Activated T-cell treated with anti-CD3 and anti-CD28 coated beads, Interleukin-2, amount 50 U/mL, for 4 hours (primary cell): ENCODE measurements at regions not wholly inside any gene's neighbourhood (a gene's known extent, or its start where the extent isn't known, plus 50 kb on each side); places are given as distances from the start of the nearest gene placed in this dataset.

Experiments
- ATAC-seq, 2 donors: fragments of 200-7000 bp; cut with Tn5 transposase; one replicate each; pipeline ENCODE4 v1.10.0; 2021
- DNase-seq: peaks from one replicate; pipeline ENCODE4 v3.0.0-alpha.2; 2020
- H3K27me3 Mint-ChIP-seq: one replicate; pipeline ENCODE4 v1.8.0; 2021; ENCODE audit warnings: low read depth, mixed read lengths
- H3K36me3 Mint-ChIP-seq: one replicate; pipeline ENCODE4 v1.8.0; 2022; ENCODE audit warnings: mixed read lengths; ENCODE audit not compliant: insufficient read depth
- H3K4me1 Mint-ChIP-seq: one replicate; pipeline ENCODE4 v1.8.0; 2021; ENCODE audit warnings: low read depth, mixed read lengths
- H3K4me3 Mint-ChIP-seq: one replicate; pipeline ENCODE4 v1.8.0; 2021; ENCODE audit warnings: mild to moderate bottlenecking, moderate library complexity, mixed read lengths
- H3K9me3 Mint-ChIP-seq: one replicate; pipeline ENCODE4 v1.8.0; 2021; ENCODE audit warnings: mixed read lengths

DNA sequence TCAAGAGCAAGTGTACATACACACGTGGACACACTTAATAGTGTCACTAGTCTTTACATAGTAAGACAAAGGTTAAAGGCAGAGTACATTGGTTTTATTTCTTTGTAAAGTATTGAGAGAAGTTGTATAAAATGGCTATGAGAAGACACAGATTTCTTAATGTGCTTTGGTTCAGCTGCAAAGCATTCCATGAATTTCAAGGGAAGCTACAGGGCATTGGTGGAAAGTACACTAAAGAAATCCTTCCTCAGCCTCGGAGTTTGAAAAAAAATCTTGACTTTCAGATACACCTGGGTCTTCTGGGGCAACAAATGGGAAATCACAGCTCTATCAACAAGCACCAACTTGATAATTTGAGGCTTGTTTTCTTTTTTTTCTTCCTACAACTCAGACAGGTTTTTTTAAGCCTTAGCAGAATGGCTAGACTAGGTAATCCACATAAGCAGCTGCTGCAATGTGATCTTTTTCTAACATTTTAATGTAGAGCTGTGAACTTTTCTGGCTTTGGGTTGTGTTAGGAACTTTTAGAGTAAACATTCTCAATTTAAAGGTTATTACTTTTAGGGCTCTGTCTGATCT is 140.4 kb upstream of the FST start:
- no peak for DNase-seq
- no peak for ATAC-seq
- Mint-ChIP-seq H3K27me3 (no peaks in the 10 kb centered on the region), H3K4me3 (no peak overlapping the region), H3K9me3 (no peaks in the 10 kb centered on the region), H3K36me3 (no peaks in the 10 kb centered on the region), H3K4me1 (no peaks in the 10 kb centered on the region)

DNA sequence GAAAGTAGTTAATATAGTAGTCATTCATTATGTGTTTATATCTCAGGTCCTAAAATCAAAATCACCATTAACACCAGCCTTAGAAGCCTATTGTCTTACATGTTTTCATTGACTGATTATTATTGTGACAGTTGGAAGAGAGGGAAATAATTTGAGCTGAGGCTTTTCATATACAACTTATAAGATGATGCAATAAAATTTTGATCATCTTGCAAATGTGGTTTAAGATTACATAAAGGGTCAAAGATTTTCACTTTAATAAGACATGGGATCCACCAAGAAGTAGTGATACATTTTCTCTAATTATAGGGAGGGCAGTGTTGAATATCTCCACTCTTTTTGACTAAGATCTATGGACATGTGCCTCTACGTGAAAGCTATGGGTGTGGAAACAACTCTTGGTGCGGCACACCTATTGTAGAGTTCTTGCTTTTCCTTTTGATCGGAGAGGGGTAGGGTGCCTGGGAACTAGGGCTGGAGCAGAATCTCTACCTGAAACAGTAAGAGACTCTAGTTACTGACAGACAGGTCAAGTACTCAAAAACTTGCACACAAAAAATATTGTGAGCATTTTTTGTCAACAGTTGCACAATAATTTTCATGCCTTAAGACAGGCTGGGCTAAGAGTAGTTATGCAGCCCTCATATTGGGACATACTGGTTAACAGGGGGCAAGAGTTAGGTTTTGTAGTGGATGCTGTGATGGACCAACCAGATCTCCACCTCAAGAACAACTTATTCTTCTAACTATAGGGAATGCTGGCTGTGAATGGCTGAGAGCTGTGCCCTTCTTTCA is 139.3 kb upstream of the FST start:
- no peak overlapping the region for H3K4me3 Mint-ChIP-seq
- H3K4me1 Mint-ChIP-seq, result no peaks in the 10 kb centered on the region
- H3K27me3 Mint-ChIP-seq, result no peaks in the 10 kb centered on the region
- ATAC-seq, result no peak
- H3K36me3 Mint-ChIP-seq, result no peaks in the 10 kb centered on the region
- no peaks in the 10 kb centered on the region for H3K9me3 Mint-ChIP-seq
- no peak for DNase-seq

DNA sequence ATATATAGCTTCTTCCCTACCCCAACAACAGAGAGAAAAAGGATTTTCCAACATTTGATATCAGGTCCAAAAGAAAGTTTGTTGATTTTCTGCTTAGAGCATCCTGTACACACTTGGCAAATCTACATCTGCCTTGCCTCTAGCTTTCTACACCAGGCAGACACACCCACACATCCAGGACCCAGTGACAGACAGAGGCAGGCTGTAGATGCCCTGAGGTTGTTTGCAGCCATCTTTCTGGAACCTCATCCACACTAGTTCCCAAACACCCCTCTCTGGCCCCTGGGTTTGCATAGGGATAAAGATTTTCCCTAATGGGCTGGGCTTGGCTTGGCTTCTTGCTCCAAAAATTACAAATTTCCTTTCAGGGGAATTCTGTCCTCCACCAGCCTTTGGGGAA is 138.2 kb upstream of the FST start:
- H3K4me1 Mint-ChIP-seq, result no peaks in the 10 kb centered on the region
- no peaks in the 10 kb centered on the region for H3K27me3 Mint-ChIP-seq
- no peak for DNase-seq
- H3K9me3 Mint-ChIP-seq, result no peaks in the 10 kb centered on the region
- no peak overlapping the region for H3K4me3 Mint-ChIP-seq
- H3K36me3 Mint-ChIP-seq, result no peaks in the 10 kb centered on the region
- ATAC-seq, result no peak

DNA sequence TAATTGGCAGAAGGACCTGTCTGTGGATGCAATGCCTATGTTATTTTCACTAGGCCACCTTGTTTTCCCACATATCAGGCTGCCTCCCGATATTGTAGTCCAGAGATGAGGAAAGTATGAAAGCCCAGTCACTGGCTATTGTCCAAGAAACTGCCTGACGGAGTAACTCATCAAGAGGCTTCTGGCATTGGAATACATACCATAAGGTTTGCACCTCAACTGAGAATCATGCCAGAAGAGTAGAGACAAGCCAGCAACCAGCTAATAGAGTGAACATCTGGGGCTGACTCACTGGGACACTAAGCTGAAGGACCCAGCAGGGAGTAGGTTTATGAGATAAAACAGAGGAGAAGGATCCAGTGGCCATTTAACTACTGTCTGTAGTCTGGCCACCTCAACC is 137.2 kb upstream of the FST start:
- no peak for DNase-seq
- Mint-ChIP-seq H3K4me1 (no peaks in the 10 kb centered on the region), H3K4me3 (no peak overlapping the region), H3K36me3 (no peaks in the 10 kb centered on the region), H3K27me3 (peaks cover 7% of the 10 kb centered on the region), H3K9me3 (no peaks in the 10 kb centered on the region)
- ATAC-seq, result no peak

DNA sequence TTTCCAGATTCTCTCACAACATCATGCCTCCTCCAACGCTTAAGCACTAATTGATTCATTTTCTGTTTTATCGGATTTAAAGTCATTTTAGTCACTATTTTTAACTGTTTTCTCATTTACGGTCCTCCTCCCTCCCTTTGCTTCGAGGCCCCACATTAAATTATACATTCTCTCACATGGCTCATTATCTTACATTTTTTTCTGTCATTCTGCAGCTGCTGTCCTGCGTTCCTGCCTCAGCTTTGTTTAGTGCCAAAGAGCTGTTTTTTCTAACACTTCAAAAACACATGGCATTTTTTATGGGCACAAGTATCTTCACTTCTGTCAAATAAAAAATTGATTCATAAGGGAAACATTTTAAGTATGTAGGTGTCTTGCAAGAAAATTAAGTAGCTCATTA is 130.1 kb upstream of the FST start:
- DNase-seq (no peak), ATAC-seq (no peak)
- H3K4me1 Mint-ChIP-seq, result no peaks in the 10 kb centered on the region
- H3K9me3 Mint-ChIP-seq, result no peaks in the 10 kb centered on the region
- H3K36me3 Mint-ChIP-seq, result no peaks in the 10 kb centered on the region
- H3K4me3 Mint-ChIP-seq, result no peak overlapping the region
- peaks cover 7% of the 10 kb centered on the region for H3K27me3 Mint-ChIP-seq

DNA sequence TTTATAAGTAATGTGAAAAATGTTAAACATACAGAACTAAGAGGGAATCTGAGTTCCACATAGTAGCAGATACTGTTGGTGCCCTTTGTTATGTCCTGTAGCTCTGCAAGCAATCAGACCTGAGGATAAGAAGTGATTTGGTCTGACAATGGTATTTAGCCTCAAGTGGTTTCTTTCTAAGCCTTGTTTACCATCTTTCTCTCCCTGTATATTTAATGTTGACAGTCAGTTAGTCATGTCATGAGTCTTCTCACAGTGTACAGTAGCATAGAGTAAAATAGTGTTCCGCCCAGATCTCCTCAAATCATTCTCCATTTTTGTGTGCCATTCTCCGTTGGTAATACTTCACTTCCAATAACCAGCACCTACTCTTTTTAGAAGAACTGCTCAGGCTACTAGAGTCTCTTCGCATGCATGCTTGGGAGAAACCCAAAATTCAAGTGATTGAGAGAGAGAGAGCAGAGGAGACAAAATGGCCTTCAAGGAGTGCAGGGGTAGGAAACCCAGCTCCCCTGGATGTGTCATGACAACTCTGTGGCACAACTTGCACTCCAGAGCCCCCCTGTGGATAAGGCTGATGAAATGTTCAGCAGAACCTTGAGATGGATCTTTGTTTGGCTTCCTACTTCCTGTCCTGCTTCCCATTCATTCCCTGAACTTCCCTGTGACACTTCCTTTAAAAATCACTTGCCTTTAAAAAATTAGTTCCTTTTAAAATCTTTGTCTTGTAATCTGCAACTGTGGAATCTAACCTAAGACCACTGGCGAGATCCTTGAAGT is 129.2 kb upstream of the FST start:
- H3K36me3 Mint-ChIP-seq, result no peaks in the 10 kb centered on the region
- DNase-seq (no peak), ATAC-seq (no peak)
- H3K4me1 Mint-ChIP-seq, result no peaks in the 10 kb centered on the region
- peaks cover 7% of the 10 kb centered on the region for H3K27me3 Mint-ChIP-seq
- H3K4me3 Mint-ChIP-seq, result no peak overlapping the region
- no peaks in the 10 kb centered on the region for H3K9me3 Mint-ChIP-seq

DNA sequence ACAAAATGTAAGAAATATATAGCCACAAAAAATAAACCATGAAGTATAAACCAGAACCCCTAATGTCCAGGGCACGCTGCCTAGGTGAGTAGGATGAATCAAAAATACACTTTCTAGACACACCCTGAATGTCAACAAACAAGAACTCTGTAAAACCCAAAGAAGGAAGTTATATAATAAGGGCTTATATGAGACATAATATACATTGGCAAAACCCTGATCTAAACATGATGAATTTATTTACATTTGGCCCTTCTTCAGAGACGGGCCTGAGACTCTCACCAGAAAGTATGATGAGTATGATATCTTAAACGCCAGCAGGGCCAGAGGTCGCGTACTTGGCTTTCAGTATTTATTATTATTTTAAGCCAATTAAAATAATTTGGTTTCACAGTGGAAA is 125.1 kb upstream of the FST start:
- Mint-ChIP-seq H3K4me3 (no peak overlapping the region), H3K4me1 (no peaks in the 10 kb centered on the region), H3K36me3 (no peaks in the 10 kb centered on the region), H3K27me3 (no peaks in the 10 kb centered on the region), H3K9me3 (no peaks in the 10 kb centered on the region)
- ATAC-seq (no peak), DNase-seq (no peak)

DNA sequence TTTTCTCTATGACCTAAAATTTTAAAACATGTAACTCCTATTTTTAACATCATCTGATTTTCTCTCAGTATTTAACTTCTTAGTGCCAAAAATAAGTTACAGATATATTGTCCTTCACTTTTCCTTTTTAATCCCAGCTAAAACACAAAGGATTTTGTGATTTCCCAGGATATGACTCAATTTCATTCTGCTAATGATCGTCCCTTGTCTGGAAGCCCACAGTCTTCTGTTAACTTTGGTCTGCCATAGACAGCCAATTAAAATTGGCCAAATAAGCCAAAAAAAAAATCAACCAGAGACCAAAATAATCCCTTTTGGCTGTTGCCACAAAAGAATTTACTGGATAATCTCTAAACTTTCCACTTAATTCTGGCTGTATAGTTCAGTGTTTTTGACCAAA is 124.5 kb upstream of the FST start:
- Mint-ChIP-seq H3K9me3 (no peaks in the 10 kb centered on the region), H3K4me3 (no peak overlapping the region), H3K36me3 (no peaks in the 10 kb centered on the region), H3K4me1 (no peaks in the 10 kb centered on the region), H3K27me3 (peaks cover 2% of the 10 kb centered on the region)
- ATAC-seq, result no peak
- no peak for DNase-seq

DNA sequence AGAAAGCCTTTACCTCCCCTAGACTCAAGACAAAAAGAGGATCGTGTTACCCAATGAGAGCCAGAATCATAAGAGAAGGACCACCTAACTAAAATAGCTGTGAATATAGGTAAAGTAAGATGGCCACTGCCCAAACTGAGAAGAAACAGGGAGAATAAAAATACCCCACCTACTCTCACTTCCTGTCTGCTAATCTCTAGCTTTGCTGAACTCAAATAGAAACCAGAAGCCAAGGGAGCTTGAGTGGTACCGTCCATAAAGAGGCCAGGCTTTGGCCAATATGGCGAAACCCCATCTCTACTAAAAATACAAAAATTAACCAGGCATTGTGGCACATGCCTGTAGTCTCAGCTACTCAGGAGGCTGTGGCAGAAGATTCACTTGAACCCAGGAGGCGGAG is 123.0 kb upstream of the FST start:
- peaks cover 3% of the 10 kb centered on the region for H3K27me3 Mint-ChIP-seq
- H3K9me3 Mint-ChIP-seq, result no peaks in the 10 kb centered on the region
- no peak overlapping the region for H3K4me3 Mint-ChIP-seq
- no peaks in the 10 kb centered on the region for H3K4me1 Mint-ChIP-seq
- ATAC-seq (no peak), DNase-seq (no peak)
- no peaks in the 10 kb centered on the region for H3K36me3 Mint-ChIP-seq

DNA sequence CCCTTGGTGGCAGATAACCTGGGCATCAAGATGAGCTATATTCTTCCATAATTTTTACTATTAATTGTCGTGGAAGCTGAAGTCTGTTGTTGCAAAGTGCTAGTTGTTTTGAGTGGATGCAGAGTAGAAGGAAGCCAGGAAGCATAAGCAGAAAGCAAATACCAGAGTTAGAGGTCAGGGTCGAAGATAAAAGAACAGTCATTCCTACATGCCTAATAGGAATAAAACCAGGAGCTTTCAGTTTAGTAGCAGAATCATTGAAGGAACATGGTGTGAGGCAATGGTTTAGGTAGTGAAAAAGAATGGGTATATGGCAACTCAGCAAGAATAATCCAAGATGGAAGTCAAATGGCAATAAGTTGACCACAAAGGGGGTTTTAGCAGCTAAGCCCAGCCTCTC is 121.6 kb upstream of the FST start:
- ATAC-seq (no peak), DNase-seq (no peak)
- Mint-ChIP-seq H3K4me3 (no peak overlapping the region), H3K36me3 (no peaks in the 10 kb centered on the region), H3K27me3 (peaks cover 3% of the 10 kb centered on the region), H3K4me1 (no peaks in the 10 kb centered on the region), H3K9me3 (no peaks in the 10 kb centered on the region)

DNA sequence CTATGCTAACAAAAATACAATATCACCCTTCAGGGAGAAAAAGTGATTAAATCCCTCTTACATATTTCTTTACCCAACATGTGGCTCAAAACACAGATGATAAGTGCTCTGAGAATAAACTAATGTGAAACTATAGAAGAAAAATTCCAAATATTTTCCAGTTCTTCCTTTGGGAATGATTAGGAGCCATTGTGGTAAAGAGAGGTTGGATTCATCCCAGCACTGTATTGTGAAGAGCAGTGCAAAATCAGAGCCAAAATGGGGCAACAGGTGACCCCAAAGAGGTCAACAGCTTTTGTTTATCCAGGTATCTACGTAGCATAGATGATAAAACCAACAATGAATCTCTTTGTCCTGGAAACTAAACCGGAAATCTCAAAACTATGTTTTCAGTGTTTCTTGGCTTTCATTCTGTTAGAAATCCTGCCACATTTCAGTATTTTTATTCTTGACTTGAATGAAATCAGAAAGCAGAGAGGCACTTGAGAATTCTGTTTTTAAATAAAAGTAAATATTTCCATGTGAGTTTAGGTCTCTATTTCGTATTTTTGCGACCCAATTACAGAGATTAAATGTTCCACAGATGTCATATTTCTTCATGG is 120.4 kb upstream of the FST start:
- Mint-ChIP-seq H3K9me3 (no peaks in the 10 kb centered on the region), H3K4me1 (no peaks in the 10 kb centered on the region), H3K36me3 (no peaks in the 10 kb centered on the region), H3K27me3 (peaks cover 3% of the 10 kb centered on the region), H3K4me3 (no peak overlapping the region)
- DNase-seq (no peak), ATAC-seq (no peak)

DNA sequence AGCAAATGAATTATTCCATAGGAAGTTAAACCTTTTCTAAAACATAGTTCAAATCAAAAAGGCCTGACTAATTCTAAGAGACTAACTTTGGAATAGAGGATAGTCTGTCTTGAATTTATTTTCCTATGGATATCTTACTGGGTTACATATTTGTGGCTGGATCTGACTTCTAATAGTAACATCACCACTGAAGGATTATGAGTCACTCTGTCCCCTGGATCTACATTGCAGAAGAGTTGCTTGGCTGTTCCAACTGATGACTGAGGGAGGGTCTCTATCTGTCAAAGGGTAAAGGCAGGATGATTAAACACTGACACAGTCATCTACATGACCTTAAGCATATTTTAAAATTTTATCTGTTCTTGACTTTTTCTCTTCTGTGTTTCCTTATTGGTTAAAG is 119.6 kb upstream of the FST start:
- Mint-ChIP-seq H3K4me3 (no peak overlapping the region), H3K36me3 (no peaks in the 10 kb centered on the region), H3K27me3 (peaks cover 3% of the 10 kb centered on the region), H3K9me3 (no peaks in the 10 kb centered on the region), H3K4me1 (no peaks in the 10 kb centered on the region)
- ATAC-seq, result no peak
- DNase-seq, result no peak

DNA sequence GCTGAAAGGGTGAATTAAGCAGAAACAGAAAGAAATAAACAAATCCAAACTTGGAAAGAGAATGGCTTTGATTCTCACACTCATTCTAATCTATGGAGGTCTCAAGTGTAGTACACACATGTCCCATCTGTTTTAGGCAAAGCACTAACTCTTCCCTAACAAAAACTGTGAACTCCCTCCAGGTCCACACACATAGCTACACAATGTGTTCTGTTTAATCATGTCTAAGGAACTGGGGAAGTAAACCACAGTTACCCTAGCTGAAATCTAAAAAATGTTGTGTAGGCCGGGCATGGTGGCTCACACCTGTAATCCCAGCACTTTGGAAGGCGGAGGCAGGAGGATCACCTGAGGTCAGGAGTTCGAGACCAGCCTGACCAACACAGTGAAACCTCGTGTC is 118.7 kb upstream of the FST start:
- no peak overlapping the region for H3K4me3 Mint-ChIP-seq
- no peaks in the 10 kb centered on the region for H3K36me3 Mint-ChIP-seq
- ATAC-seq, result no peak
- H3K4me1 Mint-ChIP-seq, result peaks cover 3% of the 10 kb centered on the region
- H3K27me3 Mint-ChIP-seq, result peaks cover 3% of the 10 kb centered on the region
- no peak for DNase-seq
- no peaks in the 10 kb centered on the region for H3K9me3 Mint-ChIP-seq

DNA sequence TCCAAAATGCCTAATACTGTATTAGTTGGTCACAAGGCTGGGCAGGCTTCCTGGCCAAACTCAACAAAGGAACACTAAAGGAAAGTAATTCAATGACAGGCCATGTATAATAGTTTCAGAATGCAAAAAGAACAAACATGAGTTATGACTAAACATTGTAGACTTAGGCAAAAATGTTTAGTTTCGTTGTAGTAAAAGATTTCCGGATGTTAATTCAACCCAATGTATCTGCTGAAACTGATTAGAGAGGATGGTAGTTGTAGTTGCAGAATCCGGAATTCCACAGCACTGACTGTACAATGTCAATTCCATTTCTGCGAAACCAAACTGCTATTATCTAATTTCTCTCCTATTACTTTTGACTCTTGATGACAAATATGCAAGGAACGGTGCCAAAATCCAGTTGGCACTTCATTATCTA is 117.9 kb upstream of the FST start:
- ATAC-seq (no peak), DNase-seq (no peak)
- no peaks in the 10 kb centered on the region for H3K36me3 Mint-ChIP-seq
- peaks cover 3% of the 10 kb centered on the region for H3K27me3 Mint-ChIP-seq
- peaks cover 3% of the 10 kb centered on the region for H3K4me1 Mint-ChIP-seq
- no peaks in the 10 kb centered on the region for H3K9me3 Mint-ChIP-seq
- H3K4me3 Mint-ChIP-seq, result no peak overlapping the region

DNA sequence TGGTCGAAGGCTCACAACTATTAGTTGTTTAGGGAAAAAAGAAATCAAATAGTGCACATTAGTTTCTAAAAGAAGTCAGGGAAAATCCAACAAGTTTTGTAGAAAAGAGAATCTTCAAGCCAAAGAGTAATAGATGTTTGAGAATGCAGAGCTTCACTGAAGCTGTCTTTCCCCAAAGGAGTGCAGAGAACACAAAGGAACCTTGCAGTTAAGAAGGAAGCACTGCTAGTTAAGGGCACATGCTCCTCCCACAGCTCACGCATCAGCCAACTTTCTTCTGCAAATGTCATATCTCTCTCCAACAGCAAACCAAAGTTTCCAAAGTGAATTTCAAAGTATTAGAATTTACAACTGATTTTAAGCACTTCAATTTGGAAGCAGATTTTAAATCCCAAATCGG is 116.4 kb upstream of the FST start:
- DNase-seq, result no peak
- no peak for ATAC-seq
- no peak overlapping the region for H3K4me3 Mint-ChIP-seq
- H3K4me1 Mint-ChIP-seq, result peaks cover 3% of the 10 kb centered on the region
- no peaks in the 10 kb centered on the region for H3K36me3 Mint-ChIP-seq
- H3K27me3 Mint-ChIP-seq, result peaks cover 3% of the 10 kb centered on the region
- no peaks in the 10 kb centered on the region for H3K9me3 Mint-ChIP-seq
